A673 (cell line): ENCODE measurements at regions not wholly inside any gene's neighbourhood (a gene's known extent, or its start where the extent isn't known, plus 50 kb on each side); places are given as distances from the start of the nearest gene placed in this dataset.

Source experiments
- CTCF ChIP-seq: fragments of 300-800, 200-600 bp; sonication (generic); conservative IDR thresholded peaks from 2 replicates; pipeline ENCODE4 v1.5.1; 2017; ENCODE audit warnings: low read depth, mild to moderate bottlenecking, antibody characterized with exemption, low read length, moderate library complexity, mixed read lengths
- EZH2 ChIP-seq: fragments of 200-600 bp; sonication (generic); IDR thresholded peaks from 2 replicates; pipeline ENCODE4 v1.6.1; 2017; ENCODE audit warnings: borderline replicate concordance, low read depth, mild to moderate bottlenecking, mixed read lengths, antibody characterized with exemption, low read length; ENCODE audit not compliant: poor library complexity, severe bottlenecking

DNA sequence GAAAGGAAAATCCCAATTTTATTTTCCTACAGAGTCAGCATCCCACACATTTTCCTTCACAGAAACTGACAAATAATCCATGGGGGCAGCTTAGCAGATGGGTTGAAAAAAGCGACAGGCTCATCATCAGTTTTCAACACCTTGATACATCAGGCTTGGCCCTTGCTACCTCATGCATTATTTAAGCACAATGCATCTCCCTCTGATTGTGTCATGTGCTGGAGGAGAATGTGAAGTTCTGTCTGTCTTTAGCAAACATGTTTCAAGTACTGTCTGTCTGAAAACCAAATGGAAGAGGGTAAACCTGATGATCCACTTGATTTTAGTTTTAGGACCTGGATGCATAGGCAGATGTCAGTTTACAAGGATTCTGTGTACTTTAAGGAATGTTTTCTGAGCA is 128.6 kb upstream of the ADAMTS9 start:
- TF ChIP-seq CTCF: no peak
- no peak for TF ChIP-seq EZH2
